Endodermal cell (in vitro differentiated cells): ENCODE measurements at regions not wholly inside any gene's neighbourhood (a gene's known extent, or its start where the extent isn't known, plus 50 kb on each side); places are given as distances from the start of the nearest gene placed in this dataset.

Experiments
- DNase-seq: peaks from one replicate; pipeline ENCODE4 v3.0.0-alpha.2; 2017
- H3K27ac ChIP-seq: 2 replicates; pipeline ENCODE4 v1.5.1; 2013; ENCODE audit warnings: mild to moderate bottlenecking, low read depth, low read length, moderate library complexity
- H3K27me3 ChIP-seq: 2 replicates; pipeline ENCODE4 v1.6.1; 2013; ENCODE audit warnings: mild to moderate bottlenecking, low read length, moderate library complexity; ENCODE audit not compliant: insufficient read depth, control insufficient read depth, poor library complexity, severe bottlenecking
- H3K36me3 ChIP-seq: 2 replicates; pipeline ENCODE4 v1.7.0; 2013; ENCODE audit warnings: mild to moderate bottlenecking, low read length, moderate library complexity; ENCODE audit not compliant: control insufficient read depth, insufficient read depth
- H3K4me1 ChIP-seq: one replicate; pipeline ENCODE4 v1.7.0; 2013; ENCODE audit warnings: low read length; ENCODE audit not compliant: control insufficient read depth, insufficient read depth
- H3K4me3 ChIP-seq: 2 replicates; pipeline ENCODE4 v1.5.1; 2013; ENCODE audit warnings: mild to moderate bottlenecking, low read length, moderate library complexity
- H3K9ac ChIP-seq: 2 replicates; pipeline ENCODE4 v1.6.1; 2013; ENCODE audit warnings: mild to moderate bottlenecking, low read length, moderate library complexity; ENCODE audit not compliant: poor library complexity, severe bottlenecking; ENCODE audit errors: extremely low read depth
- H3K9me3 ChIP-seq: 2 replicates; pipeline ENCODE4 v1.6.1; 2013; ENCODE audit warnings: mild to moderate bottlenecking, low read length, moderate library complexity; ENCODE audit not compliant: control insufficient read depth
- H3K27ac Mint-ChIP-seq: 2 replicates; pipeline ENCODE4 v1.8.0; 2020; ENCODE audit warnings: mixed read lengths
- H3K27me3 Mint-ChIP-seq: 2 replicates; pipeline ENCODE4 v1.8.0; 2021; ENCODE audit warnings: mild to moderate bottlenecking, mixed read lengths; ENCODE audit not compliant: insufficient read depth
- H3K36me3 Mint-ChIP-seq: 2 replicates; pipeline ENCODE4 v1.8.0; 2020; ENCODE audit warnings: low read depth, mixed read lengths
- H3K4me1 Mint-ChIP-seq: 2 replicates; pipeline ENCODE4 v1.8.0; 2020; ENCODE audit warnings: mixed read lengths
- H3K4me3 Mint-ChIP-seq: 2 replicates; pipeline ENCODE4 v1.8.0; 2020; ENCODE audit warnings: mild to moderate bottlenecking, moderate library complexity, mixed read lengths
- H3K9me3 Mint-ChIP-seq: 2 replicates; pipeline ENCODE4 v1.8.0; 2020; ENCODE audit warnings: mild to moderate bottlenecking, mixed read lengths
- CTCF ChIP-seq: fragments of 200-600 bp; sonication (generic); conservative IDR thresholded peaks from 2 replicates; pipeline ENCODE4 v1.5.0; 2021; ENCODE audit warnings: antibody characterized with exemption, mild to moderate bottlenecking
- WGBS, 2 experiments: methylation state at CpG; one replicate each; pipeline versions ENCODE4 v1.1.5 to v1.1.7; 2013; ENCODE audit warnings: missing lambda C conversion rate in 2 of 2, mixed read lengths in 1 of 2; ENCODE audit not compliant: insufficient coverage in 1 of 2, insufficient read length in 1 of 2; 5-methylcytosine and 5-hydroxymethylcytosine counted together

- peak; percentile 17 for DNase-seq
- no peak overlapping the region for H3K4me3 Mint-ChIP-seq
- Histone ChIP-seq H3K4me3 (no peak overlapping the region), H3K9me3 (no peaks in the 10 kb centered on the region), H3K36me3 (no peaks in the 10 kb centered on the region), H3K27me3 (no peaks in the 10 kb centered on the region), H3K27ac (no peak overlapping the region), H3K9ac (no peak overlapping the region), H3K4me1 (no peaks in the 10 kb centered on the region)
- H3K4me1 Mint-ChIP-seq = no peaks in the 10 kb centered on the region
- peaks cover 2% of the 10 kb centered on the region for H3K27me3 Mint-ChIP-seq
- no peak overlapping the region for H3K27ac Mint-ChIP-seq
- WGBS, 2 experiments = 94 to 100% methylated on average over 2 of the region's 2 CpGs
- peaks cover 6% of the 10 kb centered on the region for H3K9me3 Mint-ChIP-seq
- H3K36me3 Mint-ChIP-seq = no peaks in the 10 kb centered on the region
- no peak for TF ChIP-seq CTCF
Observed at GRCh38 chr10:125553091-125553490, 129.9 kb downstream of the TEX36 start.

- Histone ChIP-seq H3K4me1 (no peaks in the 10 kb centered on the region), H3K9ac (no peak overlapping the region), H3K27ac (no peak overlapping the region), H3K27me3 (no peaks in the 10 kb centered on the region), H3K36me3 (no peaks in the 10 kb centered on the region), H3K9me3 (no peaks in the 10 kb centered on the region), H3K4me3 (no peak overlapping the region)
- DNase-seq = no peak
- no peak for TF ChIP-seq CTCF
- peaks cover 2% of the 10 kb centered on the region for H3K27me3 Mint-ChIP-seq
- H3K36me3 Mint-ChIP-seq = no peaks in the 10 kb centered on the region
- H3K4me1 Mint-ChIP-seq = no peaks in the 10 kb centered on the region
- no peak overlapping the region for H3K4me3 Mint-ChIP-seq
- H3K27ac Mint-ChIP-seq = no peak overlapping the region
- WGBS, 2 experiments = 96% methylated on average over 3 to 4 of the region's 4 CpGs
- H3K9me3 Mint-ChIP-seq = peaks cover 6% of the 10 kb centered on the region
Observed at GRCh38 chr10:125551247-125551646, 131.7 kb downstream of the TEX36 start.

- Histone ChIP-seq H3K9ac (no peak overlapping the region), H3K4me1 (no peaks in the 10 kb centered on the region), H3K27ac (no peak overlapping the region), H3K27me3 (no peaks in the 10 kb centered on the region), H3K36me3 (no peaks in the 10 kb centered on the region), H3K4me3 (no peak overlapping the region), H3K9me3 (no peaks in the 10 kb centered on the region)
- H3K27me3 Mint-ChIP-seq = peaks cover 2% of the 10 kb centered on the region
- H3K4me3 Mint-ChIP-seq = no peak overlapping the region
- no peak for DNase-seq
- no peaks in the 10 kb centered on the region for H3K36me3 Mint-ChIP-seq
- peaks cover 6% of the 10 kb centered on the region for H3K9me3 Mint-ChIP-seq
- no peak overlapping the region for H3K27ac Mint-ChIP-seq
- WGBS, 2 experiments = 67 to 87% methylated on average over 1 to 3 of the region's 3 CpGs
- peaks cover 3% of the 10 kb centered on the region for H3K4me1 Mint-ChIP-seq
- TF ChIP-seq CTCF = no peak
Observed at GRCh38 chr10:125550362-125550761, 132.6 kb downstream of the TEX36 start.
